H1 (cell line): ENCODE measurements at regions not wholly inside any gene's neighbourhood (a gene's known extent, or its start where the extent isn't known, plus 50 kb on each side); places are given as distances from the start of the nearest gene placed in this dataset.
"Not testable (repeated sequence)": the region's sequence is repeated elsewhere in the genome, so short reads cannot be mapped to it uniquely, and the experiment has no call there.

Source experiments
- CTCF ChIA-PET: fragments of 300-600 bp; sonication (Branson Sonifier 250); formaldehyde crosslinking; loops from one replicate; lab custom pipeline; 2021; ENCODE audit not compliant: partially characterized antibody; lab: Charles Lee
- POLR2A ChIA-PET: fragments of 300-600 bp; sonication (Branson Sonifier 250); formaldehyde crosslinking; loops from one replicate; lab custom pipeline; 2021; ENCODE audit warnings: inconsistent platforms; ENCODE audit not compliant: partially characterized antibody; lab: Charles Lee
- DNase-seq, 2 experiments: peaks; one replicate each; pipeline versions ENCODE4 v3.0.0 to v3.0.0-alpha.2; 2010 to 2022; ENCODE audit warnings: low spot score in 2 of 2, low read depth in 1 of 2, mixed read lengths in 1 of 2
- FAIRE-seq: peaks from 2 replicates; lab custom pipeline; 2011; peaks lifted over from hg19 to GRCh38; lab: Jason Lieb, UNC
- H2AFZ ChIP-seq: 2 replicates; pipeline ENCODE4 v1.8.1; 2012; ENCODE audit warnings: low read length, inconsistent platforms
- H2AK5ac ChIP-seq: 2 replicates; pipeline ENCODE4 v1.6.1; 2013; ENCODE audit warnings: low read depth, low read length
- H2BK120ac ChIP-seq: replicated peaks from 2 replicates; pipeline ENCODE3; 2013; ENCODE audit warnings: low read depth, low read length, inconsistent platforms
- H2BK12ac ChIP-seq: 2 replicates; pipeline ENCODE4 v1.6.1; 2013; ENCODE audit warnings: low read depth, low read length
- H2BK15ac ChIP-seq: 2 replicates; pipeline ENCODE4 v1.6.1; 2013; ENCODE audit warnings: low read length
- H2BK20ac ChIP-seq: 2 replicates; pipeline ENCODE4 v1.6.1; 2013; ENCODE audit warnings: low read length
- H2BK5ac ChIP-seq: 2 replicates; pipeline ENCODE4 v1.6.1; 2013; ENCODE audit warnings: low read depth, low read length
- H3K14ac ChIP-seq: 2 replicates; pipeline ENCODE4 v1.6.1; 2013; ENCODE audit warnings: inconsistent platforms; ENCODE audit not compliant: insufficient read length
- H3K18ac ChIP-seq: 2 replicates; pipeline ENCODE4 v1.6.1; 2013; ENCODE audit warnings: low read length; ENCODE audit errors: extremely low read depth
- H3K23ac ChIP-seq: 2 replicates; pipeline ENCODE4 v1.6.1; 2013; ENCODE audit warnings: inconsistent platforms; ENCODE audit not compliant: insufficient read length
- H3K23me2 ChIP-seq: 2 replicates; pipeline ENCODE4 v1.6.1; 2013; ENCODE audit warnings: low read depth, low read length
- H3K27ac ChIP-seq: 2 replicates; pipeline ENCODE4 v1.6.1; 2011; ENCODE audit warnings: low read depth, low read length, inconsistent platforms
- H3K27me3 ChIP-seq, 4 experiments: replicated peaks in 1 of 4; 1 replicate in 1 of 4; 2 replicates in 3 of 4; pipeline versions ENCODE4 v1.6.1 to v1.8.1; 2011 to 2013; ENCODE audit warnings: low read length in 3 of 4, mild to moderate bottlenecking in 3 of 4, inconsistent platforms in 2 of 4, mixed read lengths in 2 of 4, moderate library complexity in 1 of 4; ENCODE audit not compliant: control insufficient read depth in 3 of 4, insufficient read depth in 3 of 4; ENCODE audit errors: extremely low read depth in 1 of 4
- H3K36me3 ChIP-seq, 4 experiments: 2 replicates each; pipeline versions ENCODE4 v1.6.1 to v1.8.1; 2011 to 2013; ENCODE audit warnings: mild to moderate bottlenecking in 4 of 4, low read length in 3 of 4, moderate library complexity in 2 of 4, control low read depth in 1 of 4, inconsistent platforms in 1 of 4; ENCODE audit not compliant: insufficient read depth in 4 of 4, control insufficient read depth in 2 of 4
- H3K4ac ChIP-seq: replicated peaks from 2 replicates; pipeline ENCODE3; 2013; ENCODE audit warnings: low read length, low read depth, mixed read lengths, inconsistent platforms; ENCODE audit not compliant: insufficient read length
- H3K4me1 ChIP-seq, 4 experiments: replicated peaks in 1 of 4; 1 replicate in 1 of 4; 2 replicates in 3 of 4; pipeline versions ENCODE4 v1.6.1 to v1.8.1; 2011 to 2013; ENCODE audit warnings: low read length in 3 of 4, inconsistent platforms in 2 of 4, mixed read lengths in 1 of 4; ENCODE audit not compliant: insufficient read depth in 4 of 4, control insufficient read depth in 3 of 4
- H3K4me2 ChIP-seq, 2 experiments: 2 replicates each; pipeline versions ENCODE4 v1.6.1 to v1.8.1; 2011 to 2013; ENCODE audit warnings: low read depth in 2 of 2, low read length in 2 of 2, control low read depth in 1 of 2, inconsistent platforms in 1 of 2, mild to moderate bottlenecking in 1 of 2; ENCODE audit not compliant: insufficient read depth in 1 of 2
- H3K4me3 ChIP-seq, 4 experiments: fragments of 200-600, 300-600 bp in 1 of 4; sonication (generic), shearing (Covaris generic), sonication (Bioruptor Twin) in 1 of 4; 2 replicates each; pipeline versions ENCODE4 v1.5.1 to v1.8.1; 2011 to 2016; ENCODE audit warnings: low read length in 4 of 4, low read depth in 3 of 4, control low read depth in 2 of 4, inconsistent platforms in 2 of 4, mild to moderate bottlenecking in 2 of 4, mixed read lengths in 1 of 4, moderate library complexity in 1 of 4; ENCODE audit not compliant: insufficient read depth in 2 of 4; ENCODE audit errors: extremely low read depth in 1 of 4
- H3K56ac ChIP-seq: replicated peaks from 2 replicates; pipeline ENCODE3; 2013; ENCODE audit warnings: low read depth, mild to moderate bottlenecking, mixed read lengths, low read length, inconsistent platforms; ENCODE audit not compliant: insufficient read length
- H3K79me1 ChIP-seq: 2 replicates; pipeline ENCODE4 v1.6.1; 2013; ENCODE audit warnings: low read depth, low read length, control low read depth
- H3K79me2 ChIP-seq, 2 experiments: 2 replicates each; pipeline versions ENCODE4 v1.6.1 to v1.8.1; 2012 to 2013; ENCODE audit warnings: low read length in 2 of 2, mild to moderate bottlenecking in 2 of 2, inconsistent platforms in 1 of 2; ENCODE audit not compliant: insufficient read depth in 2 of 2, control insufficient read depth in 1 of 2
- H3K9ac ChIP-seq, 4 experiments: replicated peaks in 1 of 4; 1 replicate in 1 of 4; 2 replicates in 3 of 4; pipeline versions ENCODE4 v1.6.1 to v1.8.1; 2011 to 2013; ENCODE audit warnings: low read depth in 3 of 4, low read length in 3 of 4, control low read depth in 2 of 4, mild to moderate bottlenecking in 2 of 4, moderate library complexity in 2 of 4, inconsistent platforms in 1 of 4; ENCODE audit errors: extremely low read depth in 1 of 4
- H3K9me3 ChIP-seq, 2 experiments: 2 replicates each; pipeline versions ENCODE4 v1.6.1 to v1.8.1; 2012 to 2013; ENCODE audit warnings: mild to moderate bottlenecking in 2 of 2, moderate library complexity in 2 of 2, control low read depth in 1 of 2, inconsistent platforms in 1 of 2, low read depth in 1 of 2, low read length in 1 of 2, mixed read lengths in 1 of 2; ENCODE audit not compliant: insufficient read depth in 2 of 2
- H4K20me1 ChIP-seq, 2 experiments: replicated peaks in 1 of 2; 2 replicates each; pipeline versions ENCODE3 to v1.8.1; 2011 to 2013; ENCODE audit warnings: inconsistent platforms in 2 of 2, low read length in 2 of 2, mild to moderate bottlenecking in 1 of 2; ENCODE audit not compliant: insufficient read depth in 2 of 2, control insufficient read depth in 1 of 2
- H4K5ac ChIP-seq: 2 replicates; pipeline ENCODE4 v1.6.1; 2013; ENCODE audit warnings: low read length, low read depth, mixed read lengths, inconsistent platforms; ENCODE audit not compliant: insufficient read length
- H4K8ac ChIP-seq: 2 replicates; pipeline ENCODE4 v1.8.0; 2013; ENCODE audit warnings: mild to moderate bottlenecking, moderate library complexity, low read length, inconsistent platforms; ENCODE audit not compliant: insufficient read depth; ENCODE audit errors: extremely low read depth
- H4K91ac ChIP-seq: replicated peaks from 2 replicates; pipeline ENCODE3; 2013; ENCODE audit warnings: low read length, mixed read lengths, inconsistent platforms; ENCODE audit not compliant: insufficient read length
- WGBS, 2 experiments: shearing (Covaris generic) in 1 of 2; methylation state at CpG; one replicate each; pipeline versions ENCODE4 v1.1.6 to v1.1.7; 2013 to 2015; ENCODE audit warnings: low lambda C conversion rate in 2 of 2, mixed read lengths in 2 of 2, inconsistent platforms in 1 of 2, low coverage in 1 of 2, missing lambda C conversion rate in 1 of 2; ENCODE audit not compliant: insufficient replicate concordance in 2 of 2, insufficient coverage in 1 of 2, insufficient read length in 1 of 2; ENCODE audit errors: extremely low coverage in 1 of 2, missing lambda C conversion rate in 1 of 2; 5-methylcytosine and 5-hydroxymethylcytosine counted together

GRCh38 chr7:156501815-156502214, 138.8 kb upstream of the RNF32 start:
- H3K56ac ChIP-seq, H4K91ac ChIP-seq, H3K27ac ChIP-seq, FAIRE-seq, H3K27me3 ChIP-seq, H3K18ac ChIP-seq, H2AK5ac ChIP-seq, H3K4ac ChIP-seq, H3K4me2 ChIP-seq, H3K79me2 ChIP-seq, H3K23ac ChIP-seq, DNase-seq, POLR2A ChIA-PET, H2BK20ac ChIP-seq, H2BK12ac ChIP-seq, H2BK5ac ChIP-seq, H4K8ac ChIP-seq, H2BK15ac ChIP-seq, H3K9me3 ChIP-seq, H3K36me3 ChIP-seq, H3K14ac ChIP-seq, H2AFZ ChIP-seq, H4K5ac ChIP-seq, H2BK120ac ChIP-seq, CTCF ChIA-PET, H3K79me1 ChIP-seq, H4K20me1 ChIP-seq, H3K9ac ChIP-seq, H3K4me1 ChIP-seq, H3K4me3 ChIP-seq: not testable (repeated sequence)
- 100% methylated on average over 1 of the region's 1 CpG; no CpG with 5 or more reads in 1 of the 2 experiments for WGBS, 2 experiments
- peaks cover 14% of the 10 kb centered on the region; the same call in 1 of the 2 replicates for H3K23me2 ChIP-seq
